H9 (cell line): ENCODE measurements at regions not wholly inside any gene's neighbourhood (a gene's known extent, or its start where the extent isn't known, plus 50 kb on each side); places are given as distances from the start of the nearest gene placed in this dataset.

ENCODE experiments used
- DNase-seq: peaks from one replicate; pipeline ENCODE4 v3.0.0-alpha.2; 2017
- H2AFZ ChIP-seq: one replicate; pipeline ENCODE4 v1.6.1; 2013; ENCODE audit warnings: mild to moderate bottlenecking, low read length, control low read depth, moderate library complexity
- H2AK5ac ChIP-seq: 2 replicates; pipeline ENCODE4 v1.6.1; 2013; ENCODE audit warnings: low read length, control low read depth, mixed read lengths; ENCODE audit not compliant: insufficient read length
- H2BK120ac ChIP-seq: one replicate; pipeline ENCODE4 v1.6.1; 2013; ENCODE audit warnings: low read depth, mild to moderate bottlenecking, low read length, control low read depth, inconsistent platforms; ENCODE audit not compliant: poor library complexity, severe bottlenecking
- H2BK12ac ChIP-seq: 2 replicates; pipeline ENCODE4 v1.6.1; 2013; ENCODE audit warnings: low read length, control low read depth, mixed read lengths, low read depth; ENCODE audit not compliant: insufficient read length
- H2BK15ac ChIP-seq: 2 replicates; pipeline ENCODE4 v1.6.1; 2013; ENCODE audit warnings: low read depth, low read length, control low read depth
- H2BK20ac ChIP-seq: one replicate; pipeline ENCODE4 v1.6.1; 2013; ENCODE audit warnings: low read depth, mild to moderate bottlenecking, low read length, control low read depth, inconsistent platforms; ENCODE audit not compliant: poor library complexity, severe bottlenecking
- H2BK5ac ChIP-seq: 2 replicates; pipeline ENCODE4 v1.6.1; 2013; ENCODE audit warnings: low read length, control low read depth, mixed read lengths; ENCODE audit not compliant: insufficient read length
- H3K14ac ChIP-seq: 2 replicates; pipeline ENCODE4 v1.6.1; 2013; ENCODE audit warnings: low read length, control low read depth; ENCODE audit not compliant: insufficient read depth
- H3K18ac ChIP-seq: 2 replicates; pipeline ENCODE4 v1.6.1; 2013; ENCODE audit warnings: low read depth, mild to moderate bottlenecking, mixed read lengths, low read length, control low read depth; ENCODE audit not compliant: insufficient read length
- H3K23ac ChIP-seq: 2 replicates; pipeline ENCODE4 v1.6.1; 2013; ENCODE audit warnings: low read length, control low read depth, mixed read lengths, low read depth; ENCODE audit not compliant: insufficient read length
- H3K23me2 ChIP-seq: 2 replicates; pipeline ENCODE4 v1.6.1; 2013; ENCODE audit warnings: low read depth, mild to moderate bottlenecking, mixed read lengths, low read length, control low read depth; ENCODE audit not compliant: insufficient read length, poor library complexity, severe bottlenecking
- H3K27ac ChIP-seq: 2 replicates; pipeline ENCODE4 v1.5.1; 2013; ENCODE audit warnings: low read length, control low read depth, mixed read lengths, low read depth; ENCODE audit not compliant: insufficient read length
- H3K27me3 ChIP-seq: 2 replicates; pipeline ENCODE4 v1.6.1; 2013; ENCODE audit warnings: low read length, control low read depth, inconsistent platforms; ENCODE audit not compliant: insufficient read depth
- H3K4ac ChIP-seq: 2 replicates; pipeline ENCODE4 v1.6.1; 2013; ENCODE audit warnings: low read depth, mild to moderate bottlenecking, control low read depth, inconsistent platforms, low read length, moderate library complexity
- H3K4me1 ChIP-seq: 2 replicates; pipeline ENCODE4 v1.6.1; 2013; ENCODE audit warnings: low read length, control low read depth, inconsistent platforms; ENCODE audit not compliant: insufficient read depth
- H3K4me2 ChIP-seq: 2 replicates; pipeline ENCODE4 v1.6.1; 2013; ENCODE audit warnings: low read length, control low read depth, mixed read lengths; ENCODE audit not compliant: insufficient read length, insufficient read depth
- H3K56ac ChIP-seq: 2 replicates; pipeline ENCODE4 v1.6.1; 2013; ENCODE audit warnings: low read depth, mild to moderate bottlenecking, mixed read lengths, low read length, control low read depth; ENCODE audit not compliant: insufficient read length
- H3K79me1 ChIP-seq: 2 replicates; pipeline ENCODE4 v1.6.1; 2013; ENCODE audit warnings: low read depth, mild to moderate bottlenecking, moderate library complexity, low read length, control low read depth, inconsistent platforms; ENCODE audit not compliant: insufficient read depth, poor library complexity, severe bottlenecking
- H3K79me2 ChIP-seq: 2 replicates; pipeline ENCODE4 v1.6.1; 2013; ENCODE audit warnings: low read length, control low read depth, inconsistent platforms; ENCODE audit not compliant: insufficient read depth
- H3K9ac ChIP-seq: 2 replicates; pipeline ENCODE4 v1.6.1; 2013; ENCODE audit warnings: low read length, control low read depth, mixed read lengths; ENCODE audit not compliant: insufficient read length; ENCODE audit errors: extremely low read depth
- H3K9me3 ChIP-seq: one replicate; pipeline ENCODE4 v1.6.1; 2013; ENCODE audit warnings: low read depth, low read length, inconsistent platforms; ENCODE audit not compliant: control insufficient read depth
- H3T11ph ChIP-seq: one replicate; pipeline ENCODE4 v1.6.1; 2013; ENCODE audit warnings: mild to moderate bottlenecking, low read length, control low read depth, inconsistent platforms
- H4K20me1 ChIP-seq: one replicate; pipeline ENCODE4 v1.6.1; 2013; ENCODE audit not compliant: control insufficient read depth, insufficient read length, insufficient read depth
- H4K5ac ChIP-seq: 2 replicates; pipeline ENCODE4 v1.6.1; 2013; ENCODE audit warnings: low read depth, mild to moderate bottlenecking, mixed read lengths, low read length, control low read depth; ENCODE audit not compliant: insufficient read length
- H4K8ac ChIP-seq: replicated peaks from 2 replicates; pipeline ENCODE4 v1.6.1; 2013; ENCODE audit warnings: low read length, control low read depth, mixed read lengths, low read depth; ENCODE audit not compliant: insufficient read length
- H4K91ac ChIP-seq: 2 replicates; pipeline ENCODE4 v1.6.1; 2013; ENCODE audit warnings: low read depth, mild to moderate bottlenecking, moderate library complexity, mixed read lengths, low read length, control low read depth; ENCODE audit not compliant: insufficient read length
- H3K27ac Mint-ChIP-seq, 3 experiments: 2 replicates in 2 of 3; 3 replicates in 1 of 3; pipeline ENCODE4 v1.8.0; 2020 to 2021; ENCODE audit warnings: mixed read lengths in 3 of 3, mild to moderate bottlenecking in 1 of 3, moderate library complexity in 1 of 3
- H3K27me3 Mint-ChIP-seq: 2 replicates; pipeline ENCODE4 v1.8.0; 2021; ENCODE audit warnings: low read depth, mild to moderate bottlenecking, moderate library complexity, mixed read lengths
- H3K36me3 Mint-ChIP-seq, 3 experiments: 2 replicates in 2 of 3; 3 replicates in 1 of 3; pipeline ENCODE4 v1.8.0; 2020 to 2021; ENCODE audit warnings: low read depth in 3 of 3, mixed read lengths in 3 of 3; ENCODE audit not compliant: insufficient read depth in 1 of 3
- H3K4me1 Mint-ChIP-seq, 2 experiments: 2 replicates each; pipeline ENCODE4 v1.8.0; 2020; ENCODE audit warnings: mixed read lengths in 2 of 2
- H3K4me3 Mint-ChIP-seq, 2 experiments: 2 replicates in 1 of 2; 3 replicates in 1 of 2; pipeline ENCODE4 v1.8.0; 2020 to 2021; ENCODE audit warnings: mild to moderate bottlenecking in 2 of 2, mixed read lengths in 2 of 2, moderate library complexity in 1 of 2
- H3K9me3 Mint-ChIP-seq, 2 experiments: 2 replicates in 1 of 2; 3 replicates in 1 of 2; pipeline ENCODE4 v1.8.0; 2020; ENCODE audit warnings: mild to moderate bottlenecking in 2 of 2, mixed read lengths in 2 of 2, moderate library complexity in 1 of 2
- CTCF ChIP-seq: fragments of 200-600 bp; sonication (generic); conservative IDR thresholded peaks from 3 replicates; pipeline ENCODE4 v1.8.0; 2021; ENCODE audit warnings: antibody characterized with exemption, mild to moderate bottlenecking
- WGBS: extraction: QIAGEN DNeasy Blood & Tissue Kit; methylation state at CpG from one replicate; pipeline ENCODE4 v1.1.7; 2013; ENCODE audit warnings: missing lambda C conversion rate, low lambda C conversion rate, mixed read lengths; ENCODE audit not compliant: insufficient read length; ENCODE audit errors: extremely low coverage; 5-methylcytosine and 5-hydroxymethylcytosine counted together

- Mint-ChIP-seq H3K9me3 (no peaks in the 10 kb centered on the region; a peak in 1 of 5 replicates), H3K36me3 (no peaks in the 10 kb centered on the region), H3K27me3 (peaks cover 1% of the 10 kb centered on the region), H3K4me3 (no peak overlapping the region), H3K4me1 (peaks cover 9 to 12% of the 10 kb centered on the region in 2 experiments), H3K27ac (no peak overlapping the region)
- no CpG with 5 or more reads among the region's 4 CpGs for WGBS
- no peaks in the 10 kb centered on the region for H3K79me1 ChIP-seq
- H2BK20ac ChIP-seq: no peak overlapping the region
- no peak overlapping the region for H3K56ac ChIP-seq
- H4K5ac ChIP-seq: no peak overlapping the region
- no peak overlapping the region for H3K27ac ChIP-seq
- no peak for TF ChIP-seq CTCF
- H3K23me2 ChIP-seq: no peaks in the 10 kb centered on the region
- no peaks in the 10 kb centered on the region for H3K4me1 ChIP-seq
- no peak overlapping the region for H3K14ac ChIP-seq
- no peak overlapping the region for H2BK15ac ChIP-seq
- H3T11ph ChIP-seq: no peak overlapping the region
- no peak overlapping the region for H2AK5ac ChIP-seq
- H2BK5ac ChIP-seq: no peak overlapping the region
- no peak for DNase-seq
- no peak overlapping the region for H3K23ac ChIP-seq
- H2AFZ ChIP-seq: no peak overlapping the region
- no peak overlapping the region for H2BK120ac ChIP-seq
- H3K4ac ChIP-seq: no peak overlapping the region
- H3K79me2 ChIP-seq: no peaks in the 10 kb centered on the region
- H3K4me2 ChIP-seq: no peak overlapping the region
- no peak overlapping the region for H2BK12ac ChIP-seq
- no peaks in the 10 kb centered on the region for H3K27me3 ChIP-seq
- H3K9me3 ChIP-seq: no peaks in the 10 kb centered on the region
- no peaks in the 10 kb centered on the region for H4K20me1 ChIP-seq
- no peak overlapping the region for H4K8ac ChIP-seq
- H4K91ac ChIP-seq: no peak overlapping the region
- H3K9ac ChIP-seq: no peak overlapping the region
- no peak overlapping the region for H3K18ac ChIP-seq
Measured at GRCh38 chr1:30263405-30263804, 460.0 kb downstream of the MATN1 start.
